ENCODE measurements at regions not wholly inside any gene's neighbourhood (a gene's known extent, or its start where the extent isn't known, plus 50 kb on each side); places are given as distances from the start of the nearest gene placed in this dataset.
"Not testable (repeated sequence)": the region's sequence is repeated elsewhere in the genome, so short reads cannot be mapped to it uniquely, and the experiment has no call there.

DNA sequence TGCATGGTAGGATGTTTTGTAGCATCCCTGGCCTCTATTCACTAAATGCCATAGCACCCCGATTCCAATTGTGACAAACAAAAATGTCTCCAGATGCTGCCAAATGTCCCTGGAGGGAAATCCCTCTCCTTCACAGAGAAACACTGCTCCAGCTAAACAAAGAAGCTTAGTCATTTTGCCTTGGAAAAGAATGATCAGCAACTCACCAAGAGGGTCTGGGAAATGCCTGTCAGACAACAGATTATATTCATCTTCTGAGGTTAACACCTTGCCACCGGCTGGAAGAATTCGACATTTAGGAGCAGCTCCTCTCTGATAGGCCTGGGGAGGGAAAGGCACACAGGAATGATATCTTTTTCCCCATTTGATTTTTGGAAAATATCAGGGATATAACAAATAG lies 84.4 kb downstream of the NIBAN1 start:
- intact Hi-C loops (cut with DNase I), result no loop called here
- DNase-seq (ENCODE audit: low spot score), result no peak

DNA sequence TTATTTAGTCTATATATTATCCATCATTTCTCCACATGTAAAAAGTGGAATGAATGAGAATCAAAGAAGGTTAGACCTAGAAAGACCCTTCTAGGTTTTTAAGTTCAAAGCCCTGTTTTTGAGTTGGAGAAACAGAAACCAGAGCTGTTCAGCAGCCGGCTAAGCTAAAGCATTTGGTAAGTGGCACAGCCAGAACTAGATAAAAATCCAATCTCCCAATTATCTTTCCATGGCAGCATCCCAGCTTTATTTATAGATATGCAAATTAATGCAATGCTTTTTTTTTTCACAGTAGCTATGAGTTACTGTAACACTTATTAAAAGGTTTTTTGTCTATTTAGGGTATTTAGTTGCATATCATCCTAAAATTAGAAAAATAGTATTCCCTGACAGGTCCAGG lies 85.1 kb downstream of the NIBAN1 start:
- intact Hi-C loops (cut with DNase I), result no loop called here
- no peak for DNase-seq (ENCODE audit: low spot score)

DNA sequence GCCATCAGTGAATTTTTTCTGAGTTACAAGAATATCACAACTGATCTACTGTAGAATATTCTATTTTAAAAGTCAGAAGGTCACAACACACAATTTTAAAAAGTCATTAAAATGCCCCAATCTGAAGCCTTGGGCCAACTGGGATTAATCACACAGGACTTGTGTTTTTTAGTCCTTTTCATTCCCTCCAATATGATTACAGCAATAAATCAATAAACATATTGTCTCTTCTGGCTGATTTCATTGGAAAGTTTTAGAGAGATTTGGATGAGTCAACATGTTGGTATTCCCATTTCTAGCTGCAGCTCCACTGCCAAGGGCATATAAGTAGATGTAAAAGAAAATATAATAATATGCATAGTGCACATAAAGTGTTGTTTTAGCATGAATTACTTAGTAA lies 85.8 kb downstream of the NIBAN1 start:
- intact Hi-C loops (cut with DNase I), result no loop called here
- no peak for DNase-seq (ENCODE audit: low spot score)

DNA sequence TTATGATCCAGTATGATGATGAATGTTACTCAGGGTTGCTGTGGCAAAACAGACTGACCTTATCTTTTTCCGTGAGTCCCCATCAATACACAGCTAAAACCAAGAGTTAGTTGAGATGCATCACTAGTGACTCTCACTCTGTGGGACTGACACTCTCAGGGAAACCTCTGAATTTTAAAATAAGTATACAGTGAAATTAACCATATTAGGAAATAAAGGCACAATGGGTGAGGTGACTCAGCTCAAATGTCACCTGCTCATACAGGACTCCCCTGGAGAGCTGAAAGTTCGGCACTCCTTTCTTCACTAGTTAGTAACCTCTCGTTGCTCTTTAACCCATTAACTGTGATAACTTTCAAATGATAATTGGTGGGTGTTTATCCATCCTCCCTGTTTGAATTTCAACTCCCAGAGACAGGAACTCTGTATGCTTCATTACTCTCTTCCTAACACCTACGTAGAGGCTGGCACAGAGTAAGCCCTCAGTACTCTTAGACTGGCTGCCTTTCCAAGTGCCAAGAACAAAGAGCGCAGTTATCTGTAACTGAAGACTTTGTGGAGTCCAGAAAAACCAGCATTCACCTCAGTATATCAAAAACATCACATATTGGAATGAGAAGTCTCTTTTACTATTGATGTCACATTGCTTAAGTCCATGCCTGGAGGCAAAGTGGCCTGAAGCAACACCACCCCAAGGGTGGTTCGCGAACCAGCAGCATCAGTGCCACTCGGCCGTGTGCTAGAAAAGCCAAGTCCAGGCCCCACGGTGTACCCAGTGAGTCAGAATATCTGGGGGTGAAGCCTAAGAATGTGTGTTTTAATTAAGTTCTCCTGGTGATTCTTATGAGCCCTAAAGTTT lies 91.1 kb downstream of the NIBAN1 start:
- intact Hi-C loops (cut with DNase I), result loop anchor here (2.0 to 5.0 kb wide), 2 partner anchors 56 to 90 kb away; no protein-coding TSS in a partner anchor
- DNase-seq (ENCODE audit: low spot score), result no peak

DNA sequence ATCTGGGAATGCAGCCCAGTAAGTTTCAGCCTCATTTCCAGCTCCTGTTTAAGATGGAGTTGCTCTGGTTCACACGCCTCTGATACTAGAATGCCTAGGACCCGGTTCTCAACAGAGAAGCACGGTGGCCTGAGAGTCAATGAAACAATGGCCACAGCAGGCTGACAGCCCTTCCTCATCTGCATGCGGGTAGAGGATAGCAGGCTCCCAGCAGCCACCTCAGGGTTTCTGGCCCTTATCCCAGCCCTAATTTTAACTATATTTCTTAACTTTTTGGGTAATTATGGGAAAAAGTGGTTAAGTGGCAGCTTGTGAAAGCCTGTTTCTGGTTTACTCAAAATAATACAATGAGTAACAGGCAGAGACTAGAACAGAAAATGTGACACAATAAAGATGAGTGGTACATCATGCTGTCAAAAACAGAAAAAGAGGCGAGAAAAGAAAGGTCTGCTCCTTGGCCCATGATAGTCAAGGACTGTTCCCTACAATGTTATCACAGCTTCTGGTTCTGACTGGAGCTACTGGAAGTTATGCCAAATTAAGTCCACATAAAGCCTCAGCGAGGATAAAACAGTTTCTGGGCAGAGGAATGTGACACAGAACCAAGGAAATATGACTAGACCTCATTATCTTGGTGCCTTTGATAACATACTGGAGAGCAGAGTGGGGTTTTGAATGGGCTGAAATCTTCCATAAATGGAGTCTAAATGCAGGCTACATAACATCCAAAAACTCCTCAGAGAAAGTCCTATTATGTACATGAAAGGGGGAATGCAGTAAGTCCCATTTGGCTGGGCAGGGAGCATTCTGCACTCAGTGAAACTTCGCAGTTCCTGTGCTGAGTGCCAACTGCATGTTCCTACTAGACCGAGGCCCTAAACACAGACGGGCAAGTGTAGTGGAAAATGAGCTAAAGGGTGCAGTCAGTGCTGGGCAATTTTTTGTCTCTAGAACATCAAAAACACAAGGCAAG lies 92.1 kb downstream of the NIBAN1 start:
- no peak for DNase-seq (ENCODE audit: low spot score)
- intact Hi-C loops (cut with DNase I), result loop anchor here (2.0 to 5.0 kb wide), 2 partner anchors 55 to 91 kb away; no protein-coding TSS in a partner anchor

DNA sequence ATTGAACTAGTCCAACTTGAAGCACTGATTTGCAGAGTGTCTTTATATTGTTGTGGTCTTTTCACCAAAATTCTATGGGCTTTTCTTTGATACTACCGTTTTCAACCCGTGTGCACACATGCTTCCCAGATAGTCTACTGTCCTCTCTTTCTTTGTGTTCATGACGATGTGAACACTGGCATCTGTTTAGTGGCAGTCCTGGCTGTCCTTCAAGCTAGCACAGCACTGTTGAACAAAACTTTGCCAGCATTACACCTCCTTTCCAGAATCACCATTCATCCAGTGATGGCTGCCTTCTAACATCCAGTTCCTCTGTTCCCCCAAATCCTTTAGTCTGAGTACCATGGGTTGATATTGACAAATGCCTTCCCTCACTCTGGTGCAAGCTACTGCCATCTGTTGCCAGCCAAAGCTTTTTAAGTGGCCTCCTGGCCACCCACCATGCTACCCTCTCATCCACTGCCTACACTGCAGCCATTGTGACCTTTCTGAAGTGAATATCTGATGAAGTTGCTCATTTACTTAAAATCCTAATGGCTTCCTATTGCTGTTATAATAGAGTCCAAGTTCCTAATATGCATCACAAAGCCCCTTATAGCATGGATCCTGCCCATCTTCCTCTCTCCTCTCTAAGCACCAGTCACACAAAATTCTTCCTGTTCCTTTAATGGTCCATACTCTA lies 94.3 kb downstream of the NIBAN1 start:
- no peak for DNase-seq (ENCODE audit: low spot score)
- intact Hi-C loops (cut with DNase I), result loop anchor here (5.0 kb wide), 1 partner anchor 53 kb away; no protein-coding TSS in a partner anchor

DNA sequence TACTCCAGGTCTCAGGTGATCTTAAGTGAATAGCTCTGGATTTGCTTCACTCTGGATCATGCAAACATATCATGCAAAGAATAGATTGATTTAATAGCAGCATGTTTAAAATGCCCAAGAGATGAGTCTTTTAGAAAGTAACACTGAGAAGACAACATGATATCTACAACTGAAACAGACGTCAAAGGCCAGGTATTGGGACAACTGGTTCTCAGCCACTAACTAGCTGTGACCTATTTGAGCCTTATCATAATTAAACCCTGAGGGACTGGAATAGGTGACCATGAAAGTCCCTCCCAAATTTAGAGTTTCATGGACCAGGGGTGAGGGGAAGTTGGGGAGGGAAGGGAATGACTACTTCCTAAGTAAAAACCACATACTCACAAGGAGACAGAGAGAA lies 95.7 kb downstream of the NIBAN1 start:
- intact Hi-C loops (cut with DNase I), result no loop called here
- DNase-seq (ENCODE audit: low spot score), result no peak

DNA sequence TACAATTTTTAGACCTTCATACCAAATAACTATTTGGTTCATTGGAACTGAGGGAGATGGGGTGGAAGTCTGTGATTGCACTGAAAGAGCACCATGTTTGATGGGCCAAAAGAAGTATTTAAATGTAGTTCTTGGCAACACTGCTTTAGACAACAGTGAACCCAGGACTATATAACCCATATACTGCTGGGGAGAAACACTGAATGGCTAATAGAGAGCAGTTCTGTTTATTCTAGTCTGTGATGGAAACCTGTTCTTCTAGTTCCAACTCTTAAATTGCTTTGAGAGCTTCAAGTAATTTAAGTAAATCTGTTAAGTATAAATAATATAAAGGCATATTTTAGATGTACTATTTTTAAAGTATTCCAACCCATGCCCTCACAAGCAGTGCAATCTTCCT lies 96.3 kb downstream of the NIBAN1 start:
- DNase-seq (ENCODE audit: low spot score), result no peak
- intact Hi-C loops (cut with DNase I), result no loop called here

DNA sequence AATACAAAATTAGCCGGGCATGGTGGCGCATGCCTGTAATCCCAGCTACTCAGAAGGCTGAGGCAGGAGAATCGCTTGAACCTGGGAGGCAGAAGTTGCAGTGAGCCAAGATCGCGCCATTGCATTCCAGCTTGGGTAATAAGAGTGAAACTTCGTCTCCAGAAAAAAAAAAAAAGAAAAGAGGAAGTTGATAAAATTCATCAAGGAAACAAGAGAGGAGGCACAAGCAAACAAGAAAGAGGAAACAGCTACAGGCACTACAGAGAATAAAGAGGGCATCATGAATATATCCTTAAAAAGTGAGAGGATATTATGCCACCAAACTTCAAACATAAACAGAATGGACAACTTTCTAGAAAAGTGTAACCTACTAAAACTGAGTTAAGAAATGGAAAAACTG lies 98.3 kb downstream of the NIBAN1 start:
- intact Hi-C loops (cut with DNase I); DNase-seq (ENCODE audit: low spot score): not testable (repeated sequence)

DNA sequence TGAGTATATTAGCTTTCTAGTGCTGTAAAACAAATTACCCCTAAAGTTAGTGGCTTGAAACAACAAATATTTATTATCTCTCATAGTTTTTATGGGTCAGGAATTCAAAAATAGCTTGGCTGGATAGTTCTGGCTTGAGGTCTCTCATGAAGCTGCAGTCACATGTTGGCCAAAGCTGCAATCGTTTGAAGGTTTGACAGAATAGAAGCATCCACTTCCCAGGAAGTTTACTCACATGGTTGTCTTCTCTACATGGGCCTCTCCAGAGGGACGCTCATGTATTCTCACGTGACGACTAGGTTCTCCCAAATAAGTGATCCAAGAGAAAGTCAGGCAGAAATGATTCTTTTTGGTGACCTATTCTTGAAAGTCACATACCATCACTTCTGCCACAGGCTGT lies 99.1 kb downstream of the NIBAN1 start:
- intact Hi-C loops (cut with DNase I), result no loop called here
- DNase-seq (ENCODE audit: low spot score), result no peak

DNA sequence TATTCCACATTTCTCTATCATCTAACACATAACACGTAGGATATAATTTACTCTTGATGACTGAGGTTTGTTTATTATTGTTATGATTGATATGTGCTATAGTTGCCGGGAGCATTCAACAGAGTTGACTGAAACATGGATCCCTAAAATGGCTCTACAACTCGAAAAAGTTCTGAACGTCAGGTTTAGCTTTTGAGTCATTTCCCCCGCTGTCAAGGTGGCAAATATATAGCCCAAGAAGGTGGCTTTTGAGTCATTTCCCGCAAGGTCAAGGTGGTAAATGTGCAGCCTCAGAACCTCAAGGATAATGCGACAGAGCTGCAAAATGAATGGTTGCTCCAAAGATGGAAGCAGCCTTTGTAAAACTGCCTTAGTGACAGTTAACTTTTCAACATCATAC lies 104.0 kb downstream of the NIBAN1 start:
- intact Hi-C loops (cut with DNase I), result no loop called here
- DNase-seq (ENCODE audit: low spot score), result no peak

DNA sequence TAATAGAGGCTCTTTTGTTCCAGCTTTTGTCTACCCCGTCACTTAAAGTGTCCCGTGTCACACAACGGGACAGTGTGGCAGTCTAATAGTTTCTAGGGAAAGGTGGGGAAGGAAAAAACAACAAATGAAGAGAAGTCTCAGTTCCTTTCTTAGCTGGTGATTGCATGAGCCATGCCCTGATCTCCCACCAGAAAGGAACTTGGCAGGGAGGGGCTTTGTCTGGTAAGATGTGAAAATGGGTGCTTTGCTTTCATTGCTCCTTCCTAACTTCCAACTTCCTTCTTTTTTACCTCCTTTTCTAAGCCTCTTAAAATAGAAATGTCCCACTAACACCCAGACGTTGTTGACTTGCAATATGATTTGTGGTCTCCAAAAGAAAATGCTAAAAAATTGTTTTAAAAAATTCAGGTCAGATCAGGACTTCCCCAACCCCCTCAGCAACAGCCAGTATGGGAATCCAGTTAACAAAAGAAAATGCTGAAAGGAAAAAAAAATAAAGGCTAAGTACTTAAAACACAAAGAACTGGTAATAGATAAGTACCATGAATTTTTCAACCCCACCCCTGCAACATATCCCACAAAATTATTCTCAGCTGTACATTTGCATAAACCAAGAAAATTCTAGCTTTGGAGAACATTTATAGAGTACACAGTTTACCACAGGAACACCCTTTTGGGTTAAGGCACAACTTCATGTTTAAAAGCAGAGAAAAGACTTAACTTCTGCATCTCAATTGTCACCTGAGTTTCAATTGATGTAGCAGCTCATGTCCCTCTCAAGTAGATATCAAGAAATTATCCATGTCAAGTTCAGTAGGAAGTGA lies 106.2 kb downstream of the NIBAN1 start:
- intact Hi-C loops (cut with DNase I), result no loop called here

DNA sequence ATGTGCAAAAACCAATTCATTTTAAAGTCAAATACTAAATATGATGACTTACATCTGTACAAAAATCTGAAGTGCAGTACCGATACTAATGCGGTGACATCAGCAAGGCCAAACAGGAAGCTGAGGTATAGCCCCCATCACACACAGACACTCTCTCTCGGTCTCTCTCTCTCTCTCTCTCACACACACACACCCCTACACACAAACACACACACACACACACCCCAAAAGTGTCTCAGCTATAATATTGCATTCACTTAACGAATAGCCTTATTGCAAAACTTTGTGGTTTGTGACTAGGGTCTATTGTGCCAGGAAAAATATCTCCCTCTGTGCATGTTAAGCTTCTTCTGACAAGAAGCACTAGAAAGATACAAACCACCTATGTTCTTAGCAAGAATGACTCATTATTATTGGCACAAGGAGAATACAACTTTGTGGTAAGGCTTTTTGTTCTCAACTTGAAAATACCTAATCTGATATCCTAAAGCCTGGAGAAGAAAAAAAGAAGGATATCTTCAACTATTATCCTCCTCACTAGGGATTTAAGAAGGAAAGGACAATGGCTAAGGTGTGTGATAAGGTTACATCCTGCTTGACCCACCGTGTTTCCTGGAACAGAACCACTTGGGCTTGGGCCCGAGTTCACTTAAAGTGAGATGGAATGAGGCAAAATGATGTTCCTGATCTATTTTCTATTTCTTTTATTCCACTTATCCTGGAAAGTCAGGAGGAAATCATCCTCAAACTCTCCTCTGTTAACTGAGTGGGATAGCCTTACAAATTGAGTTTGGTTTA lies 107.1 kb downstream of the NIBAN1 start:
- intact Hi-C loops (cut with DNase I), result no loop called here

More for the DNA sequence above, 106.2 kb downstream of the NIBAN1 start:
- DNase-seq (ENCODE audit: low spot score), result no peak

DNA sequence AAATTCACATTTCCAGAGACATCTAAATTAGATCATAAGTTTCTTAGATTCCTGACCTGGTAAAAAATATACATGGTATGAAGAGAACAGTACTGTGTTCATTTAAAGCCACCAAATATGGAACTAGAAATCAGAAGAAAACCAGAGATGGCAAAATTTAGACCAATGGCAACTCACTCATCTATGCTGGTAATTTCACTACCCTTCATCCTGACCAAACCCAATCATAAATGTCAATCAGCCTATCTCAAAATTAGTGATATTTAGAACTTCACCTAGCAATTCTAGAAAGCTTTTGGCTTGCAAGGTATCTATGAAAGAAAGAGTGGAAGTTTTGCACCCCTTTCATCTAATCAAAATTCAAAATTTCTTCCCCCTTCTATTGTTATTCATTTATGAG lies 107.7 kb downstream of the NIBAN1 start:
- intact Hi-C loops (cut with DNase I), result no loop called here

More for the DNA sequence above, 107.1 kb downstream of the NIBAN1 start:
- no peak for DNase-seq (ENCODE audit: low spot score)

DNA sequence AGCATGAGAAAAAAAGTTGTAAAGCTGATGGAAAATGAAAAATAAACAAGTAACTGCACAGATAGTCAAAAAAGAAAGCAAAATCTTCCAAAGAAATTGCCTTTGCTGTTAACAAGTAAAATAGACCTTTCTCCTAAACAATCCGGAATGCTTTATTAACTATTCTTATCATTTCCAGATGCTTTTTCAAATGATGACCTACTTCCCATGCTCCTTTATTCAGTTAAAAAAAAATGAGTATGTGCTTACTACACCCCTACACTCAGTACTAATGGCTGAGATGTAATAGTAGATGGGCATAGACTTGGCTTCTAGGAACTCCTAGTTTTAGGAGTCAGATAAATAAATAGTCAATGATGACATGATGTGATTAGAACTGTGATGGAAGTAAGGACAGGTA lies 108.5 kb downstream of the NIBAN1 start:
- intact Hi-C loops (cut with DNase I), result no loop called here
- no peak for DNase-seq (ENCODE audit: low spot score)

More for the DNA sequence above, 107.7 kb downstream of the NIBAN1 start:
- no peak for DNase-seq (ENCODE audit: low spot score)

DNA sequence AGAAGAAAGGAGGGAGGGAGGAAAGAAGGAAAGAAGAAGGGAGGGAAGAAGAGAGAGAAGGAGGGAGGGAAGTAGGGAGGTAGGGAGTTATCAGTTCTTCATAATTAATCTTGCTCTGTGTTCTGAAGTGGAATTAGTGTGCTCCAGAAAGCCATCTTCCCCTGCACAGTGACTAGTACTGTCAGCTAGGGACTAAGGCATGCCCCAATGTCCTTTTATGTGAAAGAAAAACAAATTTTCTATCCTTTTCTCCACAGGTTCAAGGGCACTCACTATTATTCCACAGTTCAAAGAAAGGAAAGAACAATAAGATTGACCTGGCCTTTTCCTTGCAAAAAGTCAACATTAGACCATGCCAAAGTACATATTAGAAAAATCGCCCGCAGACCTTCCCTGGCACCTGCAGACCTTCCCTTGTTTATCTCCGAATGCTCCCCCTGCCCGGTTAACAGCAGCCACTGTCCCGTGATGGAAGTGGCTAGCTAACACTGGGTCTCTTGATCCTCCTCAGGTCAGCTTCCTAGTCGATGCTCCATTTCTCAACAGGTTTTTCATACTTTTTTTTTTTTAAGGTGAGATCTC lies 107.2 kb upstream of the EDEM3 start:
- no peak for DNase-seq (ENCODE audit: low spot score)
- intact Hi-C loops (cut with DNase I), result no loop called here

DNA sequence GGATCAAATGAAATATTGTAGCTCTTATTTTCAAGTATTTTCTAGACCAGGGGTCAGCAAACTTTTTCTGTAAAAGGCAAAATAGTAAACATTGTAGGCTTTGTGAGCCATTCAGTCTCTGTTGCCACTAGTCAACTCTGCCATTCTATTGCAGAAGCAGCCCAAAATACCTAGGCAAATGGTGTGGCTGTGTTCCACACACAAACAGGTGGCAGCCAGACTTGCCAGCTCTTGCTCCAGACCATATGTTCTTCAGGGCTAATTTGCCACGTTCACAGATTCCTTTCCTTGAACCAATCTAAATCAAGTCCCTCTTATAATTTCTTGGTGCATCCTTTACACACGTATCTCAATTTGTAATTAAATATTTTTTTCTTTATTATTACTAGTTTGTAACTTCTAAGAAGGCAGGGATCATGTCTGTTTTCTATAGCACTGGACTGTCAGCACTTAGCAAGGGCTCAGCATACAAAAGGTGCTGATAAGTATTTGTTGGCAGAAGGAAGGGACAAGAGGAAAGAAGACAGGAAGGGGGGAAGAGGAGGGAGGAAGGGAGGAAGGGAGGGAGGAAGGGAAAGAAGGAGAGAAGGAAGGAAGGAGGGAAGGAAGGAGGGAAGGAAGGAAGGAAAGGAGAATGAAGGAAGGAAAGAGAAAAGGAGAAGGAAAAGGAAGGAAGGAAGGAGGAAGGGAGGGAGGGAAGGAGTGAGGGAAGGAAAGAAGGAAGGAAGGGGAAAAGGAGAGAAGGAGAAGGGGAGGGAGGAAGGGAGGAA lies 106.5 kb upstream of the EDEM3 start:
- no peak for DNase-seq (ENCODE audit: low spot score)
- intact Hi-C loops (cut with DNase I), result no loop called here

Data from cardiac septum (tissue), 1 donor.